LNCaP clone FGC (cell line): ENCODE measurements at regions not wholly inside any gene's neighbourhood (a gene's known extent, or its start where the extent isn't known, plus 50 kb on each side); places are given as distances from the start of the nearest gene placed in this dataset.
"Not testable (repeated sequence)": the region's sequence is repeated elsewhere in the genome, so short reads cannot be mapped to it uniquely, and the experiment has no call there.

Experiments used
- DNase-seq: peaks from one replicate; pipeline ENCODE4 v3.0.0-alpha.2; 2011; ENCODE audit warnings: low read depth
- H3K4me3 ChIP-seq: 2 replicates; pipeline ENCODE4 v1.5.1; 2011; ENCODE audit warnings: mild to moderate bottlenecking, low read depth, low read length, control low read depth
- TF ChIP-seq, protein P1 (sequence below): IDR thresholded peaks from 2 replicates; pipeline ENCODE4 v1.5.1; 2012; ENCODE audit warnings: mild to moderate bottlenecking; ENCODE audit not compliant: control insufficient read depth, insufficient read depth; ENCODE audit errors: extremely low read depth

DNA sequence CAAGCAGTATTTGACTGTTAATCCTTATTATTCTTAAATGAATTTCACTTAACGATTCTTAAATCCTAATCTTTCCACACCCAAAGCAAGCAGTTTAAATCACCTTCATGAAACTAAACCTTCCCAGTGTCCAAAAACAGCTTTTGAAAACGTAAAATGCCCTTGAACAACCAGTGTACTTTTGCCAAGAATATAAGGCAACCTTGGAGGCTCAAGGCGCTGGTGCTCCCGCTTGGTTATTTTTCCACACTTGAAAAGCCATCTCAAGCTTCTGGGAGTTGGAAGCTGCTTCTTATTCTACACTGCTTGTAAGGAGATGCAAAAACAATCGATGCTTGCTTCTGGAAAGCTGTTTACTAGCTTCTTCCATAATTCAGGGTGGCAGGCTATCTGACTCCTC, 625.7 kb downstream of the HTR1B start:
- TF ChIP-seq, protein P1, sequence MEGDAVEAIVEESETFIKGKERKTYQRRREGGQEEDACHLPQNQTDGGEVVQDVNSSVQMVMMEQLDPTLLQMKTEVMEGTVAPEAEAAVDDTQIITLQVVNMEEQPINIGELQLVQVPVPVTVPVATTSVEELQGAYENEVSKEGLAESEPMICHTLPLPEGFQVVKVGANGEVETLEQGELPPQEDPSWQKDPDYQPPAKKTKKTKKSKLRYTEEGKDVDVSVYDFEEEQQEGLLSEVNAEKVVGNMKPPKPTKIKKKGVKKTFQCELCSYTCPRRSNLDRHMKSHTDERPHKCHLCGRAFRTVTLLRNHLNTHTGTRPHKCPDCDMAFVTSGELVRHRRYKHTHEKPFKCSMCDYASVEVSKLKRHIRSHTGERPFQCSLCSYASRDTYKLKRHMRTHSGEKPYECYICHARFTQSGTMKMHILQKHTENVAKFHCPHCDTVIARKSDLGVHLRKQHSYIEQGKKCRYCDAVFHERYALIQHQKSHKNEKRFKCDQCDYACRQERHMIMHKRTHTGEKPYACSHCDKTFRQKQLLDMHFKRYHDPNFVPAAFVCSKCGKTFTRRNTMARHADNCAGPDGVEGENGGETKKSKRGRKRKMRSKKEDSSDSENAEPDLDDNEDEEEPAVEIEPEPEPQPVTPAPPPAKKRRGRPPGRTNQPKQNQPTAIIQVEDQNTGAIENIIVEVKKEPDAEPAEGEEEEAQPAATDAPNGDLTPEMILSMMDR, result no peak
- H3K4me3 ChIP-seq, result no peak overlapping the region
- DNase-seq, result no peak

DNA sequence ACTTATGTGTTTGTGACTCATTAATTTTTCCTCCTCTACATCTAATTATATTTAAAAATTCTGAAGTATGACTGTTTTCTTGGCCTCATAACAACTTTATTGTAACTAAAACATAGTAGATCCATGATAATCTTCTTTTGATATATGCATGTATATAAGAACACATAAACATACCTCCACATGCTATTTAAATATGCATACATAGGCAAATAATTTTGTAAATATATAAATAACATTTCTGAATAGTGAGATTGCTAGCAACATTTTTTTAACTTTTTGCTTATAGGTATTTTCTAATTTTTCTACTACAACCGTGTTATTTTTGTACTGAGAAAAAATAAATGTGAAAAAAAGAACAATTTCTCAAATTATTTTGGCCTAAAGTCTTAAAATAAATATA, 627.6 kb downstream of the HTR1B start:
- TF ChIP-seq, protein P1, result no peak
- no peak overlapping the region for H3K4me3 ChIP-seq
- no peak for DNase-seq

DNA sequence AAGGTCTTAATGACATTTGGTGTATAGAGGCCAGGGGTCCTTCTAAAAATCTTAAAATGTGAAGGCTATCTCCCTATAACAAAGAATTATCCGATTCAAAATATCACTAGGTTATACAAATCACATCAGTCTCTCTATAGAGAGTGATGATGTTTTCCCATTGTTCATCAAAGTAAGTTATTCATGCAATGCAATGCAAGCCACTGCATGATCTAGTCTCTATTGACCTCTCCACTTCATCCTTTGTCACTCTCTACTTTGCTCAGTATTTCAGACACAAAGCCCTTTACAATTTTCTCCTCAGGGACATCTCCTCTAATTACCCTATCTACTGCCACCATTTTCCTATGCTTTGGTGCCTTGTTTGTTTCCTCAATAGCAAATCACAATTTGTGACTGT, 628.0 kb downstream of the HTR1B start:
- no peak for DNase-seq
- TF ChIP-seq, protein P1, result no peak
- no peak overlapping the region for H3K4me3 ChIP-seq

DNA sequence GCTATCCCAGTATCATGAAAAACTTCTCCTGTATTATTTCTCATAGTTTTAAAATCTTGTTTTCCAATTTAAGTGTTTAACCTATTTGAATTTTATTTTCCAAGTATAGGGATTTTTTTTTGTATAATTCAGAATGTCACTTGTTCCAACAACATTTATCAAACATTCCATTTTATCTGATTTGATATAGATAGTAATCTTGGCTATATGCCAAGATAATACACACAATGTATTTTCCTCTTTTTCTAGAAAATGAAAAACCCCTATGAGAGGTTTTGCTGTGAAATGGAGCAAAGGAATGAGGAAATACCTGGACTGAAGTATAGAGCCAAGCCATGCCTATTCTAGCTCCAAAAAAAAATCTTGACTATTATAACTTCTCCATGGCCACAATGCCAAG, 628.9 kb downstream of the HTR1B start:
- TF ChIP-seq, protein P1, result no peak
- no peak for DNase-seq
- H3K4me3 ChIP-seq, result no peak overlapping the region

DNA sequence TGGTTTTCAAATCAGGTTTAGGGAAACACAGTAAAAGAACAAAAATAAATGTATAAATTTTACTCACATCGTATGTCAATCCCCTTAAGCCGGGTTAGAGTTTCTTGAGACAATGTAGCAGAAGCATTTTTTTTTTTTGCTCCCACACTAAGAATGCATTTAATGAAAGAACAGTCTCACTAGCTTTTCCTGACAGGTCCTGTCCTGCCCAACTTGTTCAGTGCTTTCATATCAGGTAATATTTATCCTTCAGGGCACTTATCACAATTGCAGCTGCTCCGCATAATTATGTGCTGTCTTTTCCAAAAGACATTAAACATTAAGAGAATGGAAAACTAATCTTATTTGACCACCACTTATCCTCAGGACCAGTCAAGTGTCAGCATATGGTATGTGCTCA, 632.0 kb downstream of the HTR1B start:
- TF ChIP-seq, protein P1, result no peak
- no peak for DNase-seq
- no peak overlapping the region for H3K4me3 ChIP-seq

DNA sequence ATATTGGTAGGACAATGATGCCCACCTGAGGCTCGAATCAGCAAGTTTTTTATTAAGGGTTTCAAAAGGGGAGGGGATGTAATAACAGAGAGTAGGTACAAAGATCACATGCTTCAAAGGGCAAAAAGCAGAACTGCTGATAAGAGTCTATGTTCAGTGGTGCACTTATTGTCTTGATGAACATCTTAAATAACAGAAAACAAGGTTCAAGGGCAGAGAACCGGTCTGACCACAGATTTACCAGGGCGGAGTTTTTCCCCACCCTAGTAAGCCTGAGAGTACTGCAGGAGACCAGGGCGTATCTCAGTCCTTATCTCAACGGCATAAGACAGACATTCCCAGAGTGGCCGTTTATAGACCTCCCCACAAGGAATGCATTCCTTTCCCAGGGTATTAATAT, 639.7 kb downstream of the HTR1B start:
- not testable (repeated sequence) for DNase-seq, H3K4me3 ChIP-seq

DNA sequence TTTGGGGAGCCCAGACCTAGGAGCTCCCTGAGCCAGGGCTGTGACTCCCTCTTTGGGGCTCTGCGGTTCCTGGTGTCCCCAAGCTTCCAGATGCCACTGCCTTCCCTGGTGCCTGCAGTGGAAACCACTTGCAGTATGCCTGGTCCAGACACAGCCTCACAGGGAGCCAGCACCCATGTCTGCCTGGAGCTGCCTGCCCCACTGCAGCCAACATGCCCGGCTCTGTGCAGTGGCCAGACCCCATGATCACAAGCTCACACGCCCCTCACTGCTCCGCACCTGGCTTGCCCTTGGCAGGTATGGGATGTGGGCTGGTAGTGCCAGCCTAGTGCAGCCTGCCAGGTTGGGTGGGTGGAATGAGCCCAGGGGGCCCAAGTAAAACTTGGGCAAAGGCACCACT, 644.8 kb downstream of the HTR1B start:
- TF ChIP-seq, protein P1, result no peak
- no peak overlapping the region for H3K4me3 ChIP-seq
- no peak for DNase-seq

DNA sequence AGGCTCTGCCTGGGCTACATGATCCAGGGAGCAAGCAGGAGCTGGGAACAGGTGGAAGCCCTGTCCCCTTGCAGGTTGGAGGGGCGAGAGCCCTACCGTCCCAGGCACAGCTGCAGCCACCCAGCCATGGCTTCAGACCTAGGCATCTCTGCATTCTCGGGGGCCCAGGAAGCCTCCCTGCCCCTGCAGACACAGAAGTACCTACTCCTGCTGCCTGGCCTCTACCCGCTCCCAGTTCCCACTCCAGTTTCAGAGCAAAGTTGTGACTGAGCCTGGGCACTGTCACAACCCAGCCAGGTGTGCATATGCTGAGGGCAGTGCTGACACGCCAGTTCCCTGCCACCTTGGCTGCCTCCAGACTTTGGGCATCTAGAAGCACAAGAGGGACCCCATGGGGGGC, 645.9 kb downstream of the HTR1B start:
- DNase-seq, result no peak
- H3K4me3 ChIP-seq, result no peak overlapping the region
- TF ChIP-seq, protein P1, result no peak
